ENCODE measurements at regions not wholly inside any gene's neighbourhood (a gene's known extent, or its start where the extent isn't known, plus 50 kb on each side); places are given as distances from the start of the nearest gene placed in this dataset.

DNA sequence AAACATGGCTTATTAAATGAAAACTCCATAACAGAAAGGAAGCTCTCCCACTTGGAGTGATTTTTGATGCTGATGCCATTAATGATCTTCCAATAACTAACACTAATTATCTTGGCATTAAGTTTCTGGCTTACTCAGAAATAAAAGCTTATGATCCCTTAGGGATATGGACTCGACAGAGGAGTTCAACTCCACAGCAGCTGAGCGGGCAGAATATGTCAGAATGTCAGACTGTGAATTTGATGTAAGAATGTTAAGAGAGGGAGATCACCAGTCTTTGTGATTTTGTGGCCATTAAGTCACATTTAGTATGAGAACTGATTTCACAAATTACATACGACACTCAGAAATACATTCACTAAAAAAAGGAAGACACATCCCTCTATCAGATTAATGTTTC lies 2244.0 kb downstream of the ARAP2 start:
- no peak for TF ChIP-seq EZH2phosphoT487 (IDR thresholded peaks at IDR 0.05; ENCODE audit: low read depth, severe bottlenecking, unreplicated experiment)
- TF ChIP-seq, protein P1, sequence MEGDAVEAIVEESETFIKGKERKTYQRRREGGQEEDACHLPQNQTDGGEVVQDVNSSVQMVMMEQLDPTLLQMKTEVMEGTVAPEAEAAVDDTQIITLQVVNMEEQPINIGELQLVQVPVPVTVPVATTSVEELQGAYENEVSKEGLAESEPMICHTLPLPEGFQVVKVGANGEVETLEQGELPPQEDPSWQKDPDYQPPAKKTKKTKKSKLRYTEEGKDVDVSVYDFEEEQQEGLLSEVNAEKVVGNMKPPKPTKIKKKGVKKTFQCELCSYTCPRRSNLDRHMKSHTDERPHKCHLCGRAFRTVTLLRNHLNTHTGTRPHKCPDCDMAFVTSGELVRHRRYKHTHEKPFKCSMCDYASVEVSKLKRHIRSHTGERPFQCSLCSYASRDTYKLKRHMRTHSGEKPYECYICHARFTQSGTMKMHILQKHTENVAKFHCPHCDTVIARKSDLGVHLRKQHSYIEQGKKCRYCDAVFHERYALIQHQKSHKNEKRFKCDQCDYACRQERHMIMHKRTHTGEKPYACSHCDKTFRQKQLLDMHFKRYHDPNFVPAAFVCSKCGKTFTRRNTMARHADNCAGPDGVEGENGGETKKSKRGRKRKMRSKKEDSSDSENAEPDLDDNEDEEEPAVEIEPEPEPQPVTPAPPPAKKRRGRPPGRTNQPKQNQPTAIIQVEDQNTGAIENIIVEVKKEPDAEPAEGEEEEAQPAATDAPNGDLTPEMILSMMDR (IDR thresholded peaks at IDR 0.05; ENCODE audit: poor library complexity), result no peak
- TF ChIP-seq EZH2 (IDR thresholded peaks at IDR 0.05; ENCODE audit: borderline replicate concordance), result no peak
